ENCODE measurements at regions not wholly inside any gene's neighbourhood (a gene's known extent, or its start where the extent isn't known, plus 50 kb on each side); places are given as distances from the start of the nearest gene placed in this dataset.

DNA sequence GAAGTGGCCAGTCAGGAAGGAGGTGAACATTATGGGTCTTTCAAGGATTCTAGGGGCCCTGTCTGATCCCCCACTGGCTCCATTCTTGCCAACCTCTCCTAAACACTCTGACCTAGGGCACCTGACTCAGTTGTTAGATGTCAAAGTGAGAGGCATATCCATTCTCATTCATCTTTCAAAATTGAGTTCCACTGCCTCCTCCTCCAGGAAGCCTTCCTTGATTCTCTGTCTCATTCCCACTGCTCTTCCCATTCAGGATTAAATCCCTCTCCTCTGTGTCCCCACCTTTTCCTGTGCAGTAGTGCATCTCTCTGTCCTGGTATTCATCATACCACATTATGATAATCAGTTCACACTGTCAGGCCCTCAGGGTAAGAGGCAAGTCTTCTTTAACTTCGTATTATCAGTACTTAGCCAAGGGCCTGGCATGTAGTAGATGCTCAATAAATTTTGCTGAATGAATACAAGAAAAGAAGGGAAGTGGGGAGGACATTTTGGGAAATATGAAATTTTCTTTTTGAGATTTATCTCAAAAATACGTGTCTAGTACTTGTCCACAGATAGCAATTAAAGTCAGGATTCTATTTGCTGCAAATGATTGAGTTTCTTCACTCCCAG lies 61.8 kb upstream of the ITPKB start:
- Histone ChIP-seq H3K4me3 (ENCODE audit: control extremely low read depth in 1 of 5, extremely low read depth in 1 of 5, insufficient read depth in 1 of 5, low read depth in 2 of 5, low read length in 4 of 5) (no peak overlapping the region), H3K9ac (ENCODE audit: low read length) (no peak overlapping the region), H3K4me1 (ENCODE audit: control insufficient read depth in 2 of 2, insufficient read depth in 2 of 2, low read length in 2 of 2) (peaks cover 6 to 15% of the 10 kb centered on the region in 2 donors), H3K27me3 (replicated peaks in 1 of 4; ENCODE audit: control extremely low read depth in 1 of 4, control insufficient read depth in 3 of 4, insufficient read depth in 4 of 4, low read length in 3 of 4) (no peaks in the 10 kb centered on the region), H3K79me2 (ENCODE audit: control insufficient read depth, insufficient read depth, low read length) (no peaks in the 10 kb centered on the region), H3K4me2 (replicated peaks; ENCODE audit: low read depth, low read length, poor library complexity, severe bottlenecking) (no peak overlapping the region), H3K36me3 (replicated peaks in 1 of 2; ENCODE audit: control extremely low read depth in 1 of 2, control insufficient read depth in 1 of 2, extremely low read depth in 1 of 2, insufficient read depth in 2 of 2, low read length in 1 of 2) (no peaks in the 10 kb centered on the region), H3K9me3 (ENCODE audit: control extremely low read depth in 1 of 3, control insufficient read depth in 2 of 3, insufficient read depth in 1 of 3, low read length in 2 of 3) (no peaks in the 10 kb centered on the region), H2AFZ (ENCODE audit: insufficient read depth, low read depth, low read length, poor library complexity, severe bottlenecking) (no peak overlapping the region), H4K20me1 (ENCODE audit: control insufficient read depth, insufficient read depth, low read length, poor library complexity, severe bottlenecking) (no peaks in the 10 kb centered on the region), H3K27ac (ENCODE audit: low read length in 2 of 2) (no peak overlapping the region)
- H3K4me1 Mint-ChIP-seq, result peaks cover 15% of the 10 kb centered on the region
- POLR2A ChIA-PET, result interaction anchor here (0.6 kb wide), 1 partner anchor 61 kb away, joined by 10 read pairs; no protein-coding TSS in a partner anchor
- TF ChIP-seq, protein P1, sequence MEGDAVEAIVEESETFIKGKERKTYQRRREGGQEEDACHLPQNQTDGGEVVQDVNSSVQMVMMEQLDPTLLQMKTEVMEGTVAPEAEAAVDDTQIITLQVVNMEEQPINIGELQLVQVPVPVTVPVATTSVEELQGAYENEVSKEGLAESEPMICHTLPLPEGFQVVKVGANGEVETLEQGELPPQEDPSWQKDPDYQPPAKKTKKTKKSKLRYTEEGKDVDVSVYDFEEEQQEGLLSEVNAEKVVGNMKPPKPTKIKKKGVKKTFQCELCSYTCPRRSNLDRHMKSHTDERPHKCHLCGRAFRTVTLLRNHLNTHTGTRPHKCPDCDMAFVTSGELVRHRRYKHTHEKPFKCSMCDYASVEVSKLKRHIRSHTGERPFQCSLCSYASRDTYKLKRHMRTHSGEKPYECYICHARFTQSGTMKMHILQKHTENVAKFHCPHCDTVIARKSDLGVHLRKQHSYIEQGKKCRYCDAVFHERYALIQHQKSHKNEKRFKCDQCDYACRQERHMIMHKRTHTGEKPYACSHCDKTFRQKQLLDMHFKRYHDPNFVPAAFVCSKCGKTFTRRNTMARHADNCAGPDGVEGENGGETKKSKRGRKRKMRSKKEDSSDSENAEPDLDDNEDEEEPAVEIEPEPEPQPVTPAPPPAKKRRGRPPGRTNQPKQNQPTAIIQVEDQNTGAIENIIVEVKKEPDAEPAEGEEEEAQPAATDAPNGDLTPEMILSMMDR (IDR thresholded peaks at IDR 0.05), result no peak
- no peak for TF ChIP-seq EZH2 (IDR thresholded peaks at IDR 0.05; ENCODE audit: borderline replicate concordance, insufficient read depth, low read depth, low read length, poor library complexity, severe bottlenecking)
- H3K27me3 Mint-ChIP-seq, result no peaks in the 10 kb centered on the region
- CTCF ChIA-PET, result no interaction called here
- no peak overlapping the region for H3K4me3 Mint-ChIP-seq
- no peaks in the 10 kb centered on the region for H3K9me3 Mint-ChIP-seq (ENCODE audit: insufficient read depth)
- WGBS (ENCODE audit: insufficient coverage), result 100% methylated on average over 1 of the region's 2 CpGs
- ATAC-seq (ENCODE audit: low read depth) (no peak), DNase-seq (no peak)
- H3K27ac Mint-ChIP-seq, result no peak overlapping the region
- intact Hi-C loops (cut with micrococcal nuclease), result no loop called here

DNA sequence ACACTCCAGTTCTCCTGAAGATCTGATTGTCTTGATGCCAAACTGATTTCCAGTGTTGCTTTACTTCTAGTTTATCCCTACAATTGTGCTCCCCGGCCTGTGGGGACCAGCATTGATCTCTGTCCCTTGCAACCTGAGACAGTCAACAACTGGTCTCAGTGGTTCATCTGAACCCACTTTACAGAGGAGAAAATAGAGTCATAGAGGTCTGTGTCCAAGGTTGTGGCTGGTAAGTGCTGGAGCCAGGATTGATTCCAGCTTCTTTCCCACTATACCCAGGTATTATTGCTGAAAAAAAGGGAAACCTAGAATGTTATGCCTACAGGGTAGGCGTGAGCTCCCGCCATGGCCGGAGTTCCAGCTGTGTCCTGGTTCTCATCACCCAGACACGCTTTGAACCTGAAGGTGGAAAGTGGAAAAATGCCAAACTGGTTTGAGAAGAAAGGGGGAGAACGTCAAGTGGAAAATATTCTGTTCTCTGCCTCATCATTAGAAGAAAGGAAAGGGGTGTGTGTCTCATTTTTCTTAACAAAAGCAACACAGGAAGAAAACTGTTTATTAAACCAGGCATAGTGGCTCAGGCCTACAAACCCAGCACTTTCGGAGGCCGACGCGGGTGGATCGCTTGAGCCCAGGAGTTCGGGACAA lies 60.7 kb upstream of the ITPKB start:
- DNase-seq (no peak), ATAC-seq (ENCODE audit: low read depth) (no peak)
- Mint-ChIP-seq H3K9me3 (ENCODE audit: insufficient read depth) (no peaks in the 10 kb centered on the region), H3K27me3 (no peaks in the 10 kb centered on the region), H3K4me3 (no peak overlapping the region), H3K4me1 (peaks cover 15% of the 10 kb centered on the region), H3K27ac (no peak overlapping the region)
- Histone ChIP-seq H3K9me3 (ENCODE audit: control extremely low read depth in 1 of 3, control insufficient read depth in 2 of 3, insufficient read depth in 1 of 3, low read length in 2 of 3) (no peaks in the 10 kb centered on the region), H3K4me1 (ENCODE audit: control insufficient read depth in 2 of 2, insufficient read depth in 2 of 2, low read length in 2 of 2) (peaks cover 6 to 15% of the 10 kb centered on the region in 2 donors), H4K20me1 (ENCODE audit: control insufficient read depth, insufficient read depth, low read length, poor library complexity, severe bottlenecking) (no peaks in the 10 kb centered on the region), H3K4me3 (ENCODE audit: control extremely low read depth in 1 of 5, extremely low read depth in 1 of 5, insufficient read depth in 1 of 5, low read depth in 2 of 5, low read length in 4 of 5) (no peak overlapping the region), H3K27me3 (replicated peaks in 1 of 4; ENCODE audit: control extremely low read depth in 1 of 4, control insufficient read depth in 3 of 4, insufficient read depth in 4 of 4, low read length in 3 of 4) (no peaks in the 10 kb centered on the region), H2AFZ (ENCODE audit: insufficient read depth, low read depth, low read length, poor library complexity, severe bottlenecking) (no peak overlapping the region), H3K36me3 (replicated peaks in 1 of 2; ENCODE audit: control extremely low read depth in 1 of 2, control insufficient read depth in 1 of 2, extremely low read depth in 1 of 2, insufficient read depth in 2 of 2, low read length in 1 of 2) (no peaks in the 10 kb centered on the region), H3K9ac (ENCODE audit: low read length) (no peak overlapping the region), H3K27ac (ENCODE audit: low read length in 2 of 2) (no peak overlapping the region), H3K79me2 (ENCODE audit: control insufficient read depth, insufficient read depth, low read length) (no peaks in the 10 kb centered on the region), H3K4me2 (replicated peaks; ENCODE audit: low read depth, low read length, poor library complexity, severe bottlenecking) (no peak overlapping the region)
- intact Hi-C loops (cut with micrococcal nuclease), result no loop called here
- TF ChIP-seq, protein P1 (IDR thresholded peaks at IDR 0.05), result no peak
- TF ChIP-seq EZH2 (IDR thresholded peaks at IDR 0.05; ENCODE audit: borderline replicate concordance, insufficient read depth, low read depth, low read length, poor library complexity, severe bottlenecking), result no peak
- WGBS (ENCODE audit: insufficient coverage), result 100% methylated on average over 7 of the region's 12 CpGs
- ChIA-PET CTCF (no interaction called here), POLR2A (no interaction called here)

All from B cell (primary cell).